Stimulated activated CD4-positive, alpha-beta T cell treated with anti-CD3 and anti-CD28 coated beads, TNF-alpha, amount 100 ng/mL, for 48 hours (primary cell): ENCODE measurements at regions not wholly inside any gene's neighbourhood (a gene's known extent, or its start where the extent isn't known, plus 50 kb on each side); places are given as distances from the start of the nearest gene placed in this dataset.
"Not testable (repeated sequence)": the region's sequence is repeated elsewhere in the genome, so short reads cannot be mapped to it uniquely, and the experiment has no call there.

Experiments
- DNase-seq, 3 donors: peaks; one replicate each; pipeline ENCODE4 v3.0.0-alpha.2; 2020; ENCODE audit warnings: low read depth in 3 of 3

GRCh38 chr6:90463359-90463758 lies 123.5 kb downstream of the MAP3K7 start:
- no peak for DNase-seq

- no peak for DNase-seq
Measured at GRCh38 chr6:90462102-90462501, 124.8 kb downstream of the MAP3K7 start.

GRCh38 chr6:90461383-90461782 lies 125.5 kb downstream of the MAP3K7 start:
- no peak for DNase-seq

- DNase-seq, result no peak
Measured at GRCh38 chr6:90460051-90460450, 126.8 kb downstream of the MAP3K7 start.

GRCh38 chr6:90459225-90459758 lies 127.6 kb downstream of the MAP3K7 start:
- no peak for DNase-seq

- DNase-seq, result peak; percentile 68 to 91 (median 84)
Measured at GRCh38 chr6:90458353-90459224, 128.3 kb downstream of the MAP3K7 start.

GRCh38 chr6:90457867-90458259 lies 129.0 kb downstream of the MAP3K7 start:
- no peak for DNase-seq

- DNase-seq, result not testable (repeated sequence)
Measured at GRCh38 chr6:90456997-90457866, 129.6 kb downstream of the MAP3K7 start.

GRCh38 chr6:90456001-90456400 lies 130.9 kb downstream of the MAP3K7 start:
- no peak for DNase-seq

- no peak for DNase-seq
Measured at GRCh38 chr6:90454836-90455427, 131.9 kb downstream of the MAP3K7 start.

- no peak for DNase-seq
Measured at GRCh38 chr6:90450268-90450953, 136.5 kb downstream of the MAP3K7 start.

- no peak for DNase-seq
Measured at GRCh38 chr6:90449311-90449710, 137.6 kb downstream of the MAP3K7 start.

- no peak for DNase-seq
Measured at GRCh38 chr6:90448836-90449235, 138.0 kb downstream of the MAP3K7 start.

GRCh38 chr6:90446164-90446563 lies 140.7 kb downstream of the MAP3K7 start:
- no peak for DNase-seq

GRCh38 chr6:90445533-90446108 lies 141.3 kb downstream of the MAP3K7 start:
- DNase-seq, result no peak

GRCh38 chr6:90444160-90444714 lies 142.6 kb downstream of the MAP3K7 start:
- DNase-seq, result no peak

- no peak for DNase-seq
Measured at GRCh38 chr6:90442366-90442765, 144.5 kb downstream of the MAP3K7 start.

- no peak for DNase-seq
Measured at GRCh38 chr6:90440586-90441283, 144.1 kb upstream of the BACH2 start.

- DNase-seq, result no peak
Measured at GRCh38 chr6:90439586-90439985, 142.9 kb upstream of the BACH2 start.

GRCh38 chr6:90436403-90436802 lies 139.8 kb upstream of the BACH2 start:
- no peak for DNase-seq
